B cell (primary cell): ENCODE measurements at regions not wholly inside any gene's neighbourhood (a gene's known extent, or its start where the extent isn't known, plus 50 kb on each side); places are given as distances from the start of the nearest gene placed in this dataset.

Experiments
- ATAC-seq: fragments of 200-7000 bp; cut with Tn5 transposase; one replicate; pipeline ENCODE4 v1.10.0; 2021; ENCODE audit warnings: low read depth, mild to moderate bottlenecking, moderate number of reproducible peaks, moderate library complexity
- CTCF ChIA-PET: fragments of 350-600 bp; sonication (Branson Sonifier 250); formaldehyde crosslinking; loops from one replicate; lab custom pipeline; 2021; ENCODE audit warnings: antibody characterized with exemption, inconsistent platforms; lab: Charles Lee
- POLR2A ChIA-PET: fragments of 350-600 bp; sonication (Branson Sonifier 250); formaldehyde crosslinking; loops from one replicate; lab custom pipeline; 2021; ENCODE audit warnings: antibody characterized with exemption; lab: Charles Lee
- DNase-seq: peaks from one replicate; pipeline ENCODE4 v3.0.0; 2013
- H2AFZ ChIP-seq: 2 replicates; pipeline ENCODE4 v1.6.1; 2012; ENCODE audit warnings: mild to moderate bottlenecking, low read depth, low read length; ENCODE audit not compliant: insufficient read depth, poor library complexity, severe bottlenecking
- H3K27ac ChIP-seq, 2 donors: 1 replicate in 1 of 2; 2 replicates in 1 of 2; pipeline ENCODE4 v1.5.1; 2012 to 2013; ENCODE audit warnings: low read length in 2 of 2, mild to moderate bottlenecking in 2 of 2, moderate library complexity in 1 of 2
- H3K27me3 ChIP-seq, 4 experiments: fragments of 200-600 bp in 1 of 4; sonication (generic) in 1 of 4; replicated peaks in 1 of 4; 1 replicate in 2 of 4; 2 replicates in 2 of 4; pipeline versions ENCODE4 v1.6.1 to v1.7.0; 2013 to 2016; ENCODE audit warnings: low read length in 3 of 4, mild to moderate bottlenecking in 2 of 4, mixed read lengths in 1 of 4, moderate library complexity in 1 of 4; ENCODE audit not compliant: insufficient read depth in 4 of 4, control insufficient read depth in 3 of 4; ENCODE audit errors: control extremely low read depth in 1 of 4
- H3K36me3 ChIP-seq, 2 experiments: replicated peaks in 1 of 2; 1 replicate in 1 of 2; 2 replicates in 1 of 2; pipeline versions ENCODE4 v1.6.1 to v1.7.1; 2013; ENCODE audit warnings: low read length in 1 of 2; ENCODE audit not compliant: insufficient read depth in 2 of 2, control insufficient read depth in 1 of 2; ENCODE audit errors: control extremely low read depth in 1 of 2, extremely low read depth in 1 of 2
- H3K4me1 ChIP-seq, 2 donors: fragments of 200-600 bp in 1 of 2; sonication (generic) in 1 of 2; 1 replicate in 1 of 2; 2 replicates in 1 of 2; pipeline versions ENCODE4 v1.5.1 to v1.6.1; 2013 to 2017; ENCODE audit warnings: low read length in 2 of 2; ENCODE audit not compliant: control insufficient read depth in 2 of 2, insufficient read depth in 2 of 2
- H3K4me2 ChIP-seq: replicated peaks from 2 replicates; pipeline ENCODE3; 2012; ENCODE audit warnings: mild to moderate bottlenecking, low read depth, low read length; ENCODE audit not compliant: poor library complexity, severe bottlenecking
- H3K4me3 ChIP-seq, 5 experiments: fragments of 200-600 bp in 1 of 5; sonication (generic) in 1 of 5; 1 replicate in 3 of 5; 2 replicates in 2 of 5; pipeline versions ENCODE4 v1.5.1 to v1.7.0; 2011 to 2016; ENCODE audit warnings: low read length in 4 of 5, mild to moderate bottlenecking in 4 of 5, low read depth in 2 of 5, control low read depth in 1 of 5, moderate library complexity in 1 of 5; ENCODE audit not compliant: insufficient read depth in 1 of 5; ENCODE audit errors: control extremely low read depth in 1 of 5, extremely low read depth in 1 of 5
- H3K79me2 ChIP-seq: fragments of 200-600 bp; sonication (generic); one replicate; pipeline ENCODE4 v1.6.0; 2016; ENCODE audit warnings: low read length; ENCODE audit not compliant: control insufficient read depth, insufficient read depth
- H3K9ac ChIP-seq: fragments of 200-600 bp; sonication (generic); 2 replicates; pipeline ENCODE4 v1.6.1; 2017; ENCODE audit warnings: mild to moderate bottlenecking, low read length, moderate library complexity
- H3K9me3 ChIP-seq, 3 donors: one replicate each; pipeline versions ENCODE4 v1.6.1 to v1.7.1; 2013; ENCODE audit warnings: low read length in 2 of 3; ENCODE audit not compliant: control insufficient read depth in 2 of 3, insufficient read depth in 1 of 3; ENCODE audit errors: control extremely low read depth in 1 of 3
- H4K20me1 ChIP-seq: 2 replicates; pipeline ENCODE4 v1.6.0; 2012; ENCODE audit warnings: mild to moderate bottlenecking, low read length; ENCODE audit not compliant: insufficient read depth, control insufficient read depth, poor library complexity, severe bottlenecking
- H3K27ac Mint-ChIP-seq: one replicate; pipeline ENCODE4 v1.8.0; 2021; ENCODE audit warnings: mixed read lengths
- H3K27me3 Mint-ChIP-seq: one replicate; pipeline ENCODE4 v1.8.0; 2021; ENCODE audit warnings: mixed read lengths
- H3K4me1 Mint-ChIP-seq: one replicate; pipeline ENCODE4 v1.8.0; 2021; ENCODE audit warnings: mixed read lengths
- H3K4me3 Mint-ChIP-seq: one replicate; pipeline ENCODE4 v1.8.0; 2021; ENCODE audit warnings: mixed read lengths
- H3K9me3 Mint-ChIP-seq: one replicate; pipeline ENCODE4 v1.8.0; 2022; ENCODE audit warnings: mixed read lengths; ENCODE audit not compliant: insufficient read depth
- CTCF ChIP-seq: fragments of 200-600 bp; IDR thresholded peaks from one replicate; pipeline ENCODE4 v1.8.0; 2022; ENCODE audit warnings: antibody characterized with exemption, mild to moderate bottlenecking
- EZH2 ChIP-seq: IDR thresholded peaks from 2 replicates; pipeline ENCODE4 v1.6.1; 2012; ENCODE audit warnings: borderline replicate concordance, low read depth, mild to moderate bottlenecking, moderate library complexity, low read length; ENCODE audit not compliant: insufficient read depth, poor library complexity, severe bottlenecking
- WGBS: methylation state at CpG from one replicate; pipeline ENCODE4 v1.1.5; 2013; ENCODE audit warnings: missing lambda C conversion rate; ENCODE audit not compliant: insufficient coverage; 5-methylcytosine and 5-hydroxymethylcytosine counted together
- intact Hi-C: fragments of 100-400 bp; cut with micrococcal nuclease; formaldehyde crosslinking; loops from one replicate; pipeline ENCODE4 v1.10.0; 2022

GRCh38 chr17:52824542-52824941, 666.0 kb upstream of the CA10 start:
- POLR2A ChIA-PET = no interaction called here

GRCh38 chr17:52823155-52823554, 664.6 kb upstream of the CA10 start:
- ChIA-PET POLR2A (no interaction called here), CTCF (no interaction called here)
- Histone ChIP-seq H3K9ac (no peak overlapping the region), H3K4me3 (no peak overlapping the region), H3K79me2 (no peaks in the 10 kb centered on the region), H2AFZ (no peak overlapping the region), H3K4me2 (no peak overlapping the region), H3K4me1 (no peaks in the 10 kb centered on the region), H3K27me3 (no peaks in the 10 kb centered on the region), H3K36me3 (no peaks in the 10 kb centered on the region), H4K20me1 (no peaks in the 10 kb centered on the region), H3K9me3 (no peaks in the 10 kb centered on the region), H3K27ac (no peak overlapping the region)
- Mint-ChIP-seq H3K9me3 (peaks cover 2% of the 10 kb centered on the region), H3K27me3 (no peaks in the 10 kb centered on the region), H3K4me1 (no peaks in the 10 kb centered on the region), H3K4me3 (no peak overlapping the region), H3K27ac (no peak overlapping the region)
- ATAC-seq (no peak), DNase-seq (no peak)
- TF ChIP-seq CTCF (no peak), EZH2 (no peak)
- intact Hi-C loops = no loop called here

More at GRCh38 chr17:52824542-52824941, 666.0 kb upstream of the CA10 start:
- Histone ChIP-seq H3K4me2 (no peak overlapping the region), H2AFZ (no peak overlapping the region), H3K9me3 (no peaks in the 10 kb centered on the region), H4K20me1 (no peaks in the 10 kb centered on the region), H3K27ac (no peak overlapping the region), H3K9ac (no peak overlapping the region), H3K4me1 (no peaks in the 10 kb centered on the region), H3K36me3 (no peaks in the 10 kb centered on the region), H3K27me3 (no peaks in the 10 kb centered on the region), H3K79me2 (no peaks in the 10 kb centered on the region), H3K4me3 (no peak overlapping the region)
- H3K27me3 Mint-ChIP-seq = no peaks in the 10 kb centered on the region
- CTCF ChIA-PET = no interaction called here
- H3K9me3 Mint-ChIP-seq = peaks cover 2% of the 10 kb centered on the region
- no peaks in the 10 kb centered on the region for H3K4me1 Mint-ChIP-seq
- TF ChIP-seq CTCF = no peak
- TF ChIP-seq EZH2 = no peak
- ATAC-seq (no peak), DNase-seq (no peak)
- intact Hi-C loops = no loop called here
- no peak overlapping the region for H3K4me3 Mint-ChIP-seq
- WGBS = 71% methylated on average over 2 of the region's 3 CpGs
- no peak overlapping the region for H3K27ac Mint-ChIP-seq
